T-helper 2 cell treated with Interferon-gamma antibody and Interleukin-4, amounts not matched to agents 5 μg/mL and 100 μg/mL, for 36 hours (primary cell): ENCODE measurements at regions not wholly inside any gene's neighbourhood (a gene's known extent, or its start where the extent isn't known, plus 50 kb on each side); places are given as distances from the start of the nearest gene placed in this dataset.

Experiments
- DNase-seq: peaks from one replicate; pipeline ENCODE4 v3.0.0; 2021; ENCODE audit warnings: low spot score
- H3K27ac Mint-ChIP-seq: one replicate; pipeline ENCODE4 v1.8.0; 2021; ENCODE audit warnings: mild to moderate bottlenecking, mixed read lengths
- H3K27me3 Mint-ChIP-seq: one replicate; pipeline ENCODE4 v1.8.0; 2021; ENCODE audit warnings: low read depth, mixed read lengths
- H3K36me3 Mint-ChIP-seq: one replicate; pipeline ENCODE4 v1.8.0; 2021; ENCODE audit warnings: low read depth, mixed read lengths
- H3K4me1 Mint-ChIP-seq: one replicate; pipeline ENCODE4 v1.8.0; 2021; ENCODE audit warnings: low read depth, mixed read lengths
- H3K4me3 Mint-ChIP-seq: one replicate; pipeline ENCODE4 v1.8.0; 2022; ENCODE audit warnings: mild to moderate bottlenecking, moderate library complexity, mixed read lengths
- H3K9me3 Mint-ChIP-seq: one replicate; pipeline ENCODE4 v1.8.0; 2021; ENCODE audit warnings: mixed read lengths

- Mint-ChIP-seq H3K27me3 (no peaks in the 10 kb centered on the region), H3K36me3 (no peaks in the 10 kb centered on the region), H3K4me1 (no peaks in the 10 kb centered on the region), H3K9me3 (peaks cover 19% of the 10 kb centered on the region), H3K4me3 (no peak overlapping the region), H3K27ac (no peak overlapping the region)
- no peak for DNase-seq
Measured at GRCh38 chr5:56429110-56429561, 196.0 kb upstream of the ANKRD55 start.

GRCh38 chr5:56426693-56427092 lies 193.6 kb upstream of the ANKRD55 start:
- H3K4me1 Mint-ChIP-seq = no peaks in the 10 kb centered on the region
- no peak overlapping the region for H3K27ac Mint-ChIP-seq
- peaks cover 25% of the 10 kb centered on the region for H3K9me3 Mint-ChIP-seq
- H3K4me3 Mint-ChIP-seq = no peak overlapping the region
- H3K36me3 Mint-ChIP-seq = no peaks in the 10 kb centered on the region
- no peaks in the 10 kb centered on the region for H3K27me3 Mint-ChIP-seq
- DNase-seq = no peak

- Mint-ChIP-seq H3K36me3 (peaks cover 8% of the 10 kb centered on the region), H3K27ac (no peak overlapping the region), H3K9me3 (peaks cover 64% of the 10 kb centered on the region), H3K4me1 (no peaks in the 10 kb centered on the region), H3K4me3 (no peak overlapping the region), H3K27me3 (no peaks in the 10 kb centered on the region)
- DNase-seq = no peak
Measured at GRCh38 chr5:56422076-56422762, 189.1 kb upstream of the ANKRD55 start.

GRCh38 chr5:56421246-56422075 lies 188.3 kb upstream of the ANKRD55 start:
- no peak overlapping the region for H3K27ac Mint-ChIP-seq
- H3K4me1 Mint-ChIP-seq = no peaks in the 10 kb centered on the region
- H3K9me3 Mint-ChIP-seq = peaks cover 68% of the 10 kb centered on the region
- no peaks in the 10 kb centered on the region for H3K27me3 Mint-ChIP-seq
- peaks cover 10% of the 10 kb centered on the region for H3K36me3 Mint-ChIP-seq
- no peak overlapping the region for H3K4me3 Mint-ChIP-seq
- DNase-seq = no peak

- no peak for DNase-seq
- H3K9me3 Mint-ChIP-seq = peaks cover 62% of the 10 kb centered on the region
- peaks cover 6% of the 10 kb centered on the region for H3K4me1 Mint-ChIP-seq
- no peaks in the 10 kb centered on the region for H3K27me3 Mint-ChIP-seq
- H3K4me3 Mint-ChIP-seq = no peak overlapping the region
- no peak overlapping the region for H3K27ac Mint-ChIP-seq
- H3K36me3 Mint-ChIP-seq = peaks cover 11% of the 10 kb centered on the region
Measured at GRCh38 chr5:56420323-56420722, 187.2 kb upstream of the ANKRD55 start.

GRCh38 chr5:56419667-56420066 lies 186.5 kb upstream of the ANKRD55 start:
- Mint-ChIP-seq H3K27ac (no peak overlapping the region), H3K4me1 (peaks cover 9% of the 10 kb centered on the region), H3K9me3 (peaks cover 56% of the 10 kb centered on the region), H3K27me3 (no peaks in the 10 kb centered on the region), H3K36me3 (peaks cover 11% of the 10 kb centered on the region), H3K4me3 (no peak overlapping the region)
- no peak for DNase-seq

GRCh38 chr5:56415356-56415765 lies 182.2 kb upstream of the ANKRD55 start:
- Mint-ChIP-seq H3K27ac (no peak overlapping the region), H3K9me3 (peaks cover 35% of the 10 kb centered on the region), H3K4me1 (peaks cover 17% of the 10 kb centered on the region), H3K27me3 (no peaks in the 10 kb centered on the region), H3K4me3 (no peak overlapping the region), H3K36me3 (peaks cover 8% of the 10 kb centered on the region)
- DNase-seq = no peak

- H3K36me3 Mint-ChIP-seq = peaks cover 5% of the 10 kb centered on the region
- H3K9me3 Mint-ChIP-seq = peaks cover 22% of the 10 kb centered on the region
- H3K4me3 Mint-ChIP-seq = no peak overlapping the region
- no peak overlapping the region for H3K27ac Mint-ChIP-seq
- no peaks in the 10 kb centered on the region for H3K27me3 Mint-ChIP-seq
- H3K4me1 Mint-ChIP-seq = peaks cover 17% of the 10 kb centered on the region
- no peak for DNase-seq
Measured at GRCh38 chr5:56414066-56414465, 180.9 kb upstream of the ANKRD55 start.

GRCh38 chr5:56413546-56413945 lies 180.4 kb upstream of the ANKRD55 start:
- H3K4me3 Mint-ChIP-seq = no peak overlapping the region
- H3K27me3 Mint-ChIP-seq = no peaks in the 10 kb centered on the region
- H3K36me3 Mint-ChIP-seq = peaks cover 5% of the 10 kb centered on the region
- peaks cover 17% of the 10 kb centered on the region for H3K9me3 Mint-ChIP-seq
- DNase-seq = no peak
- H3K27ac Mint-ChIP-seq = no peak overlapping the region
- H3K4me1 Mint-ChIP-seq = peaks cover 17% of the 10 kb centered on the region

GRCh38 chr5:56412601-56413379 lies 179.7 kb upstream of the ANKRD55 start:
- peak; percentile 19 for DNase-seq
- peak overlapping the region; percentile 0 for H3K4me3 Mint-ChIP-seq
- H3K36me3 Mint-ChIP-seq = peaks cover 5% of the 10 kb centered on the region
- H3K27me3 Mint-ChIP-seq = no peaks in the 10 kb centered on the region
- H3K4me1 Mint-ChIP-seq = peaks cover 17% of the 10 kb centered on the region
- peaks cover 10% of the 10 kb centered on the region for H3K9me3 Mint-ChIP-seq
- peak overlapping the region; percentile 44 for H3K27ac Mint-ChIP-seq

- no peaks in the 10 kb centered on the region for H3K9me3 Mint-ChIP-seq
- H3K27me3 Mint-ChIP-seq = no peaks in the 10 kb centered on the region
- no peaks in the 10 kb centered on the region for H3K36me3 Mint-ChIP-seq
- no peak overlapping the region for H3K27ac Mint-ChIP-seq
- no peak overlapping the region for H3K4me3 Mint-ChIP-seq
- peaks cover 14% of the 10 kb centered on the region for H3K4me1 Mint-ChIP-seq
- no peak for DNase-seq
Measured at GRCh38 chr5:56410696-56411095, 177.6 kb upstream of the ANKRD55 start.

GRCh38 chr5:56409331-56410190 lies 176.4 kb upstream of the ANKRD55 start:
- Mint-ChIP-seq H3K9me3 (no peaks in the 10 kb centered on the region), H3K27ac (no peak overlapping the region), H3K4me3 (no peak overlapping the region), H3K27me3 (no peaks in the 10 kb centered on the region), H3K4me1 (peaks cover 8% of the 10 kb centered on the region), H3K36me3 (no peaks in the 10 kb centered on the region)
- DNase-seq = no peak

- DNase-seq = no peak
- no peaks in the 10 kb centered on the region for H3K27me3 Mint-ChIP-seq
- no peaks in the 10 kb centered on the region for H3K9me3 Mint-ChIP-seq
- no peak overlapping the region for H3K4me3 Mint-ChIP-seq
- no peak overlapping the region for H3K27ac Mint-ChIP-seq
- H3K36me3 Mint-ChIP-seq = no peaks in the 10 kb centered on the region
- H3K4me1 Mint-ChIP-seq = no peaks in the 10 kb centered on the region
Measured at GRCh38 chr5:56406838-56407237, 173.7 kb upstream of the ANKRD55 start.
